GM18873 (cell line): ENCODE measurements at regions not wholly inside any gene's neighbourhood (a gene's known extent, or its start where the extent isn't known, plus 50 kb on each side); places are given as distances from the start of the nearest gene placed in this dataset.
"Not testable (repeated sequence)": the region's sequence is repeated elsewhere in the genome, so short reads cannot be mapped to it uniquely, and the experiment has no call there.

ENCODE experiments used
- ATAC-seq: cut with Tn5 transposase; IDR thresholded peaks from one replicate; pipeline ENCODE4 v1.9.1; 2021; ENCODE audit warnings: mild to moderate bottlenecking, moderate library complexity, moderate number of reproducible peaks; ENCODE audit not compliant: unreplicated experiment, low FRiP score

- peak; percentile 99 for ATAC-seq
Observed at GRCh38 chrX:22526339-22526738, 253.6 kb downstream of the CBLL2 start.

DNA sequence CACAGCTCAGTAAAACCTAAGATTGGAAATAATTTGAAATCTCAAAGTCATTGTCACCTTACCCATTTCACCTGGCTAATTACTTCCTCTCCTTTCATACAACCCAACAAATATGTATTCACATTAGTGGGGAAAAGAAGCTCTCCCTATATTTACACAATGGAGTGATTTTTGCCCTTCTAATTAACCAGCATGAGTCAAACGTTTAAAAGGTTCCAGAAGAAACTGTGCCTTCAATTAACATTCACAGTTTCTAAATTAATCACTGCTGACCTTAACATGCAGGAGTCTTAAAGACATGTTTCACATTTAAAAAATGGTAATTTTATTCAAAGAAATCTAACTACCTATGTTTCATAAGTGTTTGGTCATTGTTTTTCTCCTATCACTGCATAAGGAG, 254.6 kb downstream of the CBLL2 start:
- no peak for ATAC-seq

GRCh38 chrX:22533898-22534297, 261.2 kb downstream of the CBLL2 start:
- ATAC-seq = no peak

DNA sequence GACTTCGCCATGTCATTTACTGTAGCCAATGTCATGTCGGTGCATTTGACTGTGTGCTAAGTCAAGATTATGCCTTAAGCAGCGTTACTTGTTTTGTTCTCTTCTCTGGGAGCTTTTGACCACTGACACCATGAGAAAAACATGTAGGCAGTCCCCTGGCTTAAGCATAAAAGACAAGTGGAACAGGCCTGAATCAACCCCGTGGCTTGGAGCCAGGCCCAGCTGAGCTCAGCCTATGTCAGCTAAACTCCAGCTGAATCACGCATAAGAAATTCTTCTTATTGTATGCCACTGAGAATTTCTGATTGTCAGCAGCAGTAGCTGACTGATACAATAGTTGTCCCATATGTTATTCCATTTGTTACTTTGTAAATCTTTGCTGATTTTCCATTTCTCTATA, 261.9 kb downstream of the CBLL2 start:
- ATAC-seq = no peak

- no peak for ATAC-seq
Observed at GRCh38 chrX:22536746-22537304, 264.1 kb downstream of the CBLL2 start.

DNA sequence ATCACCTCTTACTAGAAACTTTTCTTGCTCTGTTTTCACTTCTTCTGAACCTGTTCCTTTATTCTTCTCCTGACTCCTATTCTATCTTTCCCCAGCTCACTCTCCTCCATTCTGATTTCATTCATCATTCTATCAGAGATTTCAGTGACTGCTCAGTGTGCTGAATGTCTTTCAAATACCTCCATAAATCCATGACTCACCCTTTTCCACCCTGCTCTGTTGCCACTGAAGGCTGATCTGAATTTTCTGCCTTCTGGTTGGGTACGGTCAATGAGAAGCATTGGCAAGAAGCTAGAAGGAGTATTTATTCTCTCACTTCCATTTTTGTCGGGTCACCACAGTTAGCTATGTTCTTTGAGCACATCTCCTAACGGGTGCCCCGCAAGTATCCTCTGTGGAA, 265.9 kb downstream of the CBLL2 start:
- ATAC-seq = no peak

- ATAC-seq = no peak
Observed at GRCh38 chrX:22541926-22542325, 269.2 kb downstream of the CBLL2 start.

GRCh38 chrX:22542641-22543040, 269.9 kb downstream of the CBLL2 start:
- no peak for ATAC-seq

DNA sequence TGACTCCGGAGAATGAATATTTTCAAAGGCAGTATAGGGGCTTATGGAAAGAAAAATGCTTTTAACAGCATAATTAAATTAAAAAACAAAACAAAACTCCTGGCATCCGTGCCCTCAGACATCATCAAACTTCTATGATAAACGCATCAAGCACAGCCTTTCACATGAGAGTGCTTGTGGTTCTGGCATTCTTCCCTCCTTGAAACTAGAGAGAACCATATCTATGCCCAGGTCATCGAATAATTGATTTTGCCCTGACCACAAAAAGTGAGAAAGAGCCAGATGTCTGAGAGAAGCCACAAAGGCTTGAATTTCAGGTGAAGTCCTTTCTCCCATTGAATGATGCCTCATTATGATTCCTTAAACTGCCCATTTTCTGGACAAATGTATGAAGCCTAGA, 286.8 kb downstream of the CBLL2 start:
- no peak for ATAC-seq

GRCh38 chrX:22575161-22575845, 302.6 kb downstream of the CBLL2 start:
- ATAC-seq = no peak

DNA sequence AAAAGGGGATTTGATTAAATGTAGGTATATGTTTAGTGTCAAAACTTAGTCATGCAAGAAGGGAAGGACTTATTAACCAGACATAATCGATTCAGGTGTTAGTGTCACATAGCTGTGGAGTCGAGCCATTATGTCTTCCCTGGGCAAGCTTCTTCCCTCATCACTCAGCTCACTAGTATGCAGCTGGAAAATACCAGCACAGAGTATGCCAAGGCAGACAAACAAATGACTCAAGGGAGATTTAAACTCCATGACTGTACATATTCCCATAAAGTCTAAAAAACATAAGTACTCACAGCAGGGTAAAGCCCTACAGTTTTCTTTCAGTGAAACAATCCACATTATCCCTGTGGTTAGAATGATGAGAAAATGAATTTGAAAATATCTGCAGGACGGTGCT, 304.5 kb downstream of the CBLL2 start:
- no peak for ATAC-seq

GRCh38 chrX:22585831-22586230, 313.1 kb downstream of the CBLL2 start:
- peak; percentile 53 for ATAC-seq

DNA sequence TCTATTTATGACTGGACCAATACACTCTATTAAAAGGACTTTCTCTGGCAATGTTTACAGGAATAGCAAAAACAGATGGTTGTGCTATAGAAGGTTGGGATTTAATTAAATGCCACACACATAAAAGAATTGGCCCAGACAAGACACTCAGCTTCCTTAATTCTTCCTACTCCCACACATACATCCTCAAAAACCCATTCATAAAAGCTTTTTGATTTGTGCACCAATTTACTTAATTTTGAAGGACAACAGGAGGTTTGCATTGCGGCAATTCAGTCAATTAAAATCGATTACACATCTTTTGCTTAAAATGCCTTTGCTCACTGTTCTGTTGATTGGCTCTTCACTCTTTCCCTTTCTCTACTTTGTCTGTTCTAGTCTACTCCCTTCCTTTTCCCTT, 317.1 kb downstream of the CBLL2 start:
- no peak for ATAC-seq

- ATAC-seq = no peak
Observed at GRCh38 chrX:22594766-22595165, 322.1 kb downstream of the CBLL2 start.

DNA sequence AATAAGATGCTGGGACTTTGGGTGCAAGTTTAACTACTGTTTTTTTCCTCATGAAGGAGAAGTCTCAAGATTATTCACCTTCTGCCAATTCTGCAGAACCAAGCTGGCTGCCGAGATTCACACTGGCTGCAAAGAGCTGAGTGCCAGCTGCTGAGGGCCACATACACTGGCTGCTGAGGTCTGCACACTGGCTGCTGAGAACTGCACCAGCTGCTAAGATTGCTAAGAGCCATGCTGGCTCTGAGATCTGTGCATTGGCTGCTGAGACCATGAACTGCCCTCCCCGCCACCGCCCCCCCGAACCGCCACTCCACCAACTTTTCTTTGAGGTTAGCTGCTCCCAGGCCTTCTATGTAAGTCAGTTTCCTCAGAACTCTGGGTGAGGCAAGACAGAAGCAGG, 330.3 kb downstream of the CBLL2 start:
- no peak for ATAC-seq

DNA sequence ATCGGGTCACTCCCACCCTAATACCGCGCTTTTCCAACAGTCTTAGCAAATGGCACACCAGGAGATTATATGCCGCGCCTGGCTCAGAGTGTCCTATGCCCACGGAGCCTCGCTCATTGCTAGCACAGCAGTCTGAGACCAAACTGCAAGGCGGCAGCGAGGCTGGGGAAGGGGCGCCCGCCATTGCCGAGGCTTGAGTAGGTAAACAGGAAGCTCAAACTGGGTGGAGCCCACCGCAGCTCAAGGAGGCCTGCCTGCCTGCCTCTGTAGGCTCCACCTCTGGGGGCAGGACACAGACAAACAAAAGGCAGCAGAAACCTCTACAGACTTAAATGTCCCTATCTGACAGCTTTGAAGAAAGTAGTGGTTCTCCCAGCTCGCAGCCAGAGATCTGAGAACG, 336.7 kb downstream of the CBLL2 start:
- ATAC-seq = not testable (repeated sequence)

- ATAC-seq = no peak
Observed at GRCh38 chrX:22616867-22617266, 344.2 kb downstream of the CBLL2 start.

GRCh38 chrX:22627576-22627975, 354.9 kb downstream of the CBLL2 start:
- ATAC-seq = no peak

DNA sequence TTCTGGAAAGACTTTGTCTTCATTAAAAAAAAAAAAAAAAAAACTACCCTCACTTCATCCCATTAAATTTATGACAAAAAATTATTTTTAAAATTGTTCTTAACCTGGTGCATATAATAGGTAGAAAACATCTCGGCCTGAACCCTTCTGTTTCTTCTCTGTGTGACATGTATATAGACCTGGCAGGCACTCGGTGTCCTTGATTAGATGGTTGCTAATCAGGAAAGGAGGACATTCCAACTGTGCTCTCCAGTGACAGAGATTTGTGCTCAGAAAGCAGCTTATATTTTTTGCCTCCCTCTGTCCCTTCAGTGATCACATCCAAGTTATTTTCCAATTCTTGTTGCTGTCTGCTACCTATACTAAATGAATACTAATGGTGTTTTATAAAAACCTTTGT, 355.6 kb downstream of the CBLL2 start:
- ATAC-seq = no peak

- no peak for ATAC-seq
Observed at GRCh38 chrX:22629105-22629725, 356.5 kb downstream of the CBLL2 start.

GRCh38 chrX:22634083-22634482, 361.4 kb downstream of the CBLL2 start:
- no peak for ATAC-seq

DNA sequence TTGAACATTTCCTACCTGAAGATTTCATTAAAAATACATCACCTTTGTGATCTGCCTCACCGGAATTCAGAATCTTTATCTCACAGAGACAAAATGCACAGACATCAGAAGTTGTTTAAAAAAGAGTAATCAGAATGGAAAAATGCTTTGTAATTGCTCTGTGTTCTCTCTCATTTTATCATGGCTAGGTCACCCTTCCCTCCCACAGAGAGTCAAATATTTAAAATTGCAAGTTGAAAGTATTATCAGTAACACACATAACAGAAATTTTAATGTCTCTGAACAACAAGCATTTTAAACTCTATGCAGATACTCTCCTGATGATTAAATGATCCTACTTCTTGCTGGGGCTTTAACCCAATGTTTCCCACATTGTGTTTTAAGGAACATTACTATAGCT, 362.0 kb downstream of the CBLL2 start:
- no peak for ATAC-seq
